NCI-H82 treated with DMSO at 0.1 percent for 48 hours (cell line): ENCODE measurements at regions not wholly inside any gene's neighbourhood (a gene's known extent, or its start where the extent isn't known, plus 50 kb on each side); places are given as distances from the start of the nearest gene placed in this dataset.
"Not testable (repeated sequence)": the region's sequence is repeated elsewhere in the genome, so short reads cannot be mapped to it uniquely, and the experiment has no call there.

Experiments used
- DNase-seq: peaks from one replicate; lab custom pipeline; 2025; ENCODE audit not compliant: unreplicated experiment; lab: John Stamatoyannopoulos, UW

GRCh38 chrX:115966920-115967319 lies 203.6 kb upstream of the AGTR2 start:
- no peak for DNase-seq

GRCh38 chrX:115968436-115969252 lies 201.9 kb upstream of the AGTR2 start:
- peak; percentile 81 for DNase-seq

- no peak for DNase-seq
Measured at GRCh38 chrX:115970718-115971117, 199.8 kb upstream of the AGTR2 start.

- DNase-seq, result no peak
Measured at GRCh38 chrX:115972717-115973116, 197.8 kb upstream of the AGTR2 start.

- DNase-seq, result no peak
Measured at GRCh38 chrX:115978068-115978467, 192.5 kb upstream of the AGTR2 start.

- DNase-seq, result not testable (repeated sequence)
Measured at GRCh38 chrX:115983148-115983547, 187.4 kb upstream of the AGTR2 start.

GRCh38 chrX:115987464-115987863 lies 183.1 kb upstream of the AGTR2 start:
- DNase-seq, result not testable (repeated sequence)

GRCh38 chrX:115988825-115989224 lies 181.7 kb upstream of the AGTR2 start:
- DNase-seq, result no peak

GRCh38 chrX:115989686-115990085 lies 180.9 kb upstream of the AGTR2 start:
- no peak for DNase-seq

- DNase-seq, result no peak
Measured at GRCh38 chrX:116009346-116009745, 161.2 kb upstream of the AGTR2 start.

GRCh38 chrX:116009861-116010710 lies 160.5 kb upstream of the AGTR2 start:
- DNase-seq, result no peak

- DNase-seq, result no peak
Measured at GRCh38 chrX:116010939-116011338, 159.6 kb upstream of the AGTR2 start.

GRCh38 chrX:116031331-116031730 lies 139.2 kb upstream of the AGTR2 start:
- no peak for DNase-seq
